Vagina (tissue), 2 donors: ENCODE measurements at regions not wholly inside any gene's neighbourhood (a gene's known extent, or its start where the extent isn't known, plus 50 kb on each side); places are given as distances from the start of the nearest gene placed in this dataset.

ENCODE experiments used
- DNase-seq, 2 donors: peaks; one replicate each; pipeline ENCODE4 v3.0.0-alpha.2; 2017; ENCODE audit errors: extremely low spot score in 2 of 2
- H3K27ac ChIP-seq: fragments of 200-600 bp; sonication (generic); one replicate; pipeline ENCODE4 v1.5.1; 2019
- H3K27me3 ChIP-seq: fragments of 200-600 bp; sonication (generic); one replicate; pipeline ENCODE4 v1.5.1; 2019
- H3K36me3 ChIP-seq, 2 donors: fragments of 200-600 bp; sonication (generic); one replicate each; pipeline ENCODE4 v1.5.1; 2017 to 2019
- H3K4me1 ChIP-seq: fragments of 200-600 bp; sonication (generic); one replicate; pipeline ENCODE4 v1.5.1; 2019
- H3K4me3 ChIP-seq, 2 donors: fragments of 200-600 bp; sonication (generic); 1 replicate in 1 of 2; 2 replicates in 1 of 2; pipeline ENCODE4 v1.5.1; 2016 to 2019
- H3K9me3 ChIP-seq: fragments of 200-600 bp; sonication (generic); one replicate; pipeline ENCODE4 v1.5.1; 2019
- CTCF ChIP-seq, 3 experiments: fragments of 450-650 bp in 2 of 3; fragments of 200-600 bp in 1 of 3; sonication (generic) in 1 of 3; IDR thresholded peaks; one replicate each; pipeline ENCODE4 v1.5.1; 2017 to 2019; ENCODE audit warnings: antibody characterized with exemption in 3 of 3, mild to moderate bottlenecking in 2 of 3, moderate library complexity in 2 of 3
- POLR2A ChIP-seq, 2 donors: fragments of 450-650 bp; IDR thresholded peaks; one replicate each; pipeline ENCODE4 v1.6.1; 2017; ENCODE audit warnings: antibody characterized with exemption in 2 of 2, mild to moderate bottlenecking in 2 of 2, moderate library complexity in 2 of 2
- POLR2AphosphoS5 ChIP-seq, 2 donors: sonication (generic); formaldehyde crosslinking; IDR thresholded peaks; one replicate each; pipeline ENCODE4 v1.9.0; 2017; ENCODE audit warnings: antibody characterized with exemption in 2 of 2, mild to moderate bottlenecking in 2 of 2, low read depth in 1 of 2; ENCODE audit not compliant: insufficient read depth in 1 of 2
- intact Hi-C: fragments of 100-400 bp; cut with DNase I; formaldehyde crosslinking; loops from one replicate; pipeline ENCODE4 v1.15.1; 2023

- no peak for TF ChIP-seq POLR2A (IDR thresholded peaks at IDR 0.05)
- peak in 1 of 2 donors; percentile 68 for TF ChIP-seq POLR2AphosphoS5 (IDR thresholded peaks at IDR 0.05; ENCODE audit: insufficient read depth in 1 of 2, low read depth in 1 of 2)
- TF ChIP-seq CTCF (IDR thresholded peaks at IDR 0.05): no peak
- intact Hi-C loops: no loop called here
These were observed 55.8 kb upstream of the OR6J1 start for GRCh38 chr14:22699801-22700564.

GRCh38 chr14:22713631-22713950 is 52.9 kb upstream of the OXA1L start:
- H3K9me3 ChIP-seq: no peaks in the 10 kb centered on the region
- TF ChIP-seq CTCF (IDR thresholded peaks at IDR 0.05): no peak
- TF ChIP-seq POLR2A (IDR thresholded peaks at IDR 0.05): no peak
- no peak for TF ChIP-seq POLR2AphosphoS5 (IDR thresholded peaks at IDR 0.05; ENCODE audit: insufficient read depth in 1 of 2, low read depth in 1 of 2)
- no peaks in the 10 kb centered on the region for H3K36me3 ChIP-seq
- no peaks in the 10 kb centered on the region for H3K27me3 ChIP-seq
- peaks cover 8% of the 10 kb centered on the region for H3K4me1 ChIP-seq
- intact Hi-C loops: loop anchor here (10.0 kb wide), 1 partner anchor 149 kb away; no protein-coding TSS in a partner anchor
- DNase-seq: no peak
- no peak overlapping the region for H3K4me3 ChIP-seq
- no peak overlapping the region for H3K27ac ChIP-seq

More at GRCh38 chr14:22699801-22700564, 55.8 kb upstream of the OR6J1 start:
- H3K27me3 ChIP-seq: no peaks in the 10 kb centered on the region
- no peaks in the 10 kb centered on the region for H3K36me3 ChIP-seq
- H3K27ac ChIP-seq: no peak overlapping the region
- no peak for DNase-seq
- no peaks in the 10 kb centered on the region for H3K9me3 ChIP-seq
- H3K4me3 ChIP-seq: no peak overlapping the region
- H3K4me1 ChIP-seq: no peaks in the 10 kb centered on the region

GRCh38 chr14:22715186-22715812 is 51.2 kb upstream of the OXA1L start:
- H3K4me1 ChIP-seq: peaks cover 8% of the 10 kb centered on the region
- H3K27ac ChIP-seq: no peak overlapping the region
- intact Hi-C loops: loop anchor here (10.0 kb wide), 1 partner anchor 150 kb away; no protein-coding TSS in a partner anchor
- H3K4me3 ChIP-seq: no peak overlapping the region
- H3K27me3 ChIP-seq: no peaks in the 10 kb centered on the region
- no peak for DNase-seq
- no peaks in the 10 kb centered on the region for H3K9me3 ChIP-seq
- TF ChIP-seq POLR2AphosphoS5 (IDR thresholded peaks at IDR 0.05; ENCODE audit: insufficient read depth in 1 of 2, low read depth in 1 of 2) (no peak), POLR2A (IDR thresholded peaks at IDR 0.05) (no peak), CTCF (IDR thresholded peaks at IDR 0.05) (no peak)
- H3K36me3 ChIP-seq: no peaks in the 10 kb centered on the region

- no peak for TF ChIP-seq POLR2AphosphoS5 (IDR thresholded peaks at IDR 0.05; ENCODE audit: insufficient read depth in 1 of 2, low read depth in 1 of 2)
- no peak for TF ChIP-seq CTCF (IDR thresholded peaks at IDR 0.05)
- no peak for TF ChIP-seq POLR2A (IDR thresholded peaks at IDR 0.05)
- peaks cover 8% of the 10 kb centered on the region for H3K4me1 ChIP-seq
- intact Hi-C loops: loop anchor here (10.0 kb wide), 1 partner anchor 151 kb away; no protein-coding TSS in a partner anchor
These were observed 50.6 kb upstream of the OXA1L start for GRCh38 chr14:22715890-22716289.

More at GRCh38 chr14:22715890-22716289, 50.6 kb upstream of the OXA1L start:
- Histone ChIP-seq H3K27me3 (no peaks in the 10 kb centered on the region), H3K36me3 (no peaks in the 10 kb centered on the region), H3K27ac (no peak overlapping the region), H3K4me3 (no peak overlapping the region), H3K9me3 (no peaks in the 10 kb centered on the region)
- DNase-seq: no peak
